Upper lobe of left lung (tissue), 4 donors: ENCODE measurements at regions not wholly inside any gene's neighbourhood (a gene's known extent, or its start where the extent isn't known, plus 50 kb on each side); places are given as distances from the start of the nearest gene placed in this dataset.

Source experiments
- EP300 ChIP-seq, 4 donors: sonication (generic); formaldehyde crosslinking; IDR thresholded peaks; one replicate each; pipeline ENCODE4 v1.5.1; 2017; ENCODE audit warnings: antibody characterized with exemption in 4 of 4, control low read depth in 2 of 4
- POLR2A ChIP-seq, 4 donors: fragments of 450-650 bp; IDR thresholded peaks; one replicate each; pipeline ENCODE4 v1.5.1; 2016 to 2017; ENCODE audit warnings: antibody characterized with exemption in 4 of 4, mild to moderate bottlenecking in 2 of 4
- POLR2AphosphoS5 ChIP-seq, 2 donors: sonication (generic); formaldehyde crosslinking; IDR thresholded peaks; one replicate each; pipeline ENCODE4 v1.5.1; 2017; ENCODE audit warnings: antibody characterized with exemption in 2 of 2
- TF ChIP-seq, protein P1 (sequence below), 6 experiments: fragments of 450-650 bp in 4 of 6; fragments of 200-600 bp in 2 of 6; sonication (generic) in 2 of 6; IDR thresholded peaks; one replicate each; pipeline ENCODE4 v1.5.1; 2016 to 2019; ENCODE audit warnings: antibody characterized with exemption in 6 of 6

GRCh38 chr18:78894033-78894305, 85.6 kb upstream of the SALL3 start:
- TF ChIP-seq EP300 (IDR thresholded peaks at IDR 0.05), result no peak
- TF ChIP-seq POLR2A (IDR thresholded peaks at IDR 0.05), result no peak
- TF ChIP-seq POLR2AphosphoS5 (IDR thresholded peaks at IDR 0.05), result no peak
- TF ChIP-seq, protein P1, sequence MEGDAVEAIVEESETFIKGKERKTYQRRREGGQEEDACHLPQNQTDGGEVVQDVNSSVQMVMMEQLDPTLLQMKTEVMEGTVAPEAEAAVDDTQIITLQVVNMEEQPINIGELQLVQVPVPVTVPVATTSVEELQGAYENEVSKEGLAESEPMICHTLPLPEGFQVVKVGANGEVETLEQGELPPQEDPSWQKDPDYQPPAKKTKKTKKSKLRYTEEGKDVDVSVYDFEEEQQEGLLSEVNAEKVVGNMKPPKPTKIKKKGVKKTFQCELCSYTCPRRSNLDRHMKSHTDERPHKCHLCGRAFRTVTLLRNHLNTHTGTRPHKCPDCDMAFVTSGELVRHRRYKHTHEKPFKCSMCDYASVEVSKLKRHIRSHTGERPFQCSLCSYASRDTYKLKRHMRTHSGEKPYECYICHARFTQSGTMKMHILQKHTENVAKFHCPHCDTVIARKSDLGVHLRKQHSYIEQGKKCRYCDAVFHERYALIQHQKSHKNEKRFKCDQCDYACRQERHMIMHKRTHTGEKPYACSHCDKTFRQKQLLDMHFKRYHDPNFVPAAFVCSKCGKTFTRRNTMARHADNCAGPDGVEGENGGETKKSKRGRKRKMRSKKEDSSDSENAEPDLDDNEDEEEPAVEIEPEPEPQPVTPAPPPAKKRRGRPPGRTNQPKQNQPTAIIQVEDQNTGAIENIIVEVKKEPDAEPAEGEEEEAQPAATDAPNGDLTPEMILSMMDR (IDR thresholded peaks at IDR 0.05), result no peak
